ENCODE measurements at regions not wholly inside any gene's neighbourhood (a gene's known extent, or its start where the extent isn't known, plus 50 kb on each side); places are given as distances from the start of the nearest gene placed in this dataset.
A peak's percentile ranks its signal among the peaks of the same experiment; 100 is the strongest.

- intact Hi-C loops (cut with DNase I, micrococcal nuclease) = no loop called here
- DNase-seq (no peak), ATAC-seq (no peak)
Measured at GRCh38 chr3:72153477-72154314, 368.7 kb upstream of the PROK2 start.

DNA sequence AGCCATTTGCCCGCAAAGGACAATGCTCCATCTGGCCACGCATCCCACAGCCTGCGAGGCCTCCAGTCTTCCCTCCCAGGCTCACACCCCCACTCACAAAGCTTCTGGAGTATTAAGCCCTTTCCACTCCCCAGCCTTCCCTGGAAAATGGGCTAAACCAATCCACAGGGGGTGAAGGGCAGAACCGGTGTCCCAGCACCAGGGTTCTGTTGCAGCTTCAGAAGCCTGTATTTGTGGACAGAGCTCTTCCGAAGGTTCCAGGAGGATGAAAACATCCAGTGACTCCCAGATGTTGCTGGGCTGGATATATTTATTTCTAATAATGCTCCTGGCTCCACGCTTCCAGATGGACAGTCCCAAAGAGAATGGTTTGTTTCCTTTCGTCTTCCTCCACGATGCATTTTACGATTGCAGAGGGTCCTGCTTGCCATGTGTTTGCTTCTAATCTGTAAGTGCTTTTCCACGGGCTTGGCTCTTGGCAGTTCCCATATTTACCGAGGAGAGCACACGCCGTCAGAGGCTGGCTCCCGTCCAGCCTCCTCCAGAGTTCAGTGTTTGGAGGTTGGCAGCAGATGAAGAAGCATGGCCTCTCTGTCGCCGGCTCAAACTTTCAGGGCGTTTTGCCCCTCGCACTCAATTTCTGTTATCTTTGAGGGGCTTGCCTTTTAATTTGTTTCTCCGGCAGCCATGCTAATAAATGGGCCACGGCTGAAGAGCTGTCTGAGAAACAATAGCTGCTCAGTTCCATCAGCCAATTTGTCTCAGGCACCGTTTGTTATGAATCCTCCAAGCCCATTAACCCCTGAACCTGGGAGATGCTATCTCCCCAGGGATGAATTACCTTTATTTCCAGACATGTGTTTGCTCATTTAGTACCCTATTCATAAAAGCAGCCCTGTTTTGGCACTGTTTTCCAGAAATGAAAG lies 367.9 kb upstream of the PROK2 start:
- ATAC-seq (peak; percentile 61), DNase-seq (peak; percentile 81 to 83)
- intact Hi-C loops (cut with DNase I, micrococcal nuclease) = no loop called here

DNA sequence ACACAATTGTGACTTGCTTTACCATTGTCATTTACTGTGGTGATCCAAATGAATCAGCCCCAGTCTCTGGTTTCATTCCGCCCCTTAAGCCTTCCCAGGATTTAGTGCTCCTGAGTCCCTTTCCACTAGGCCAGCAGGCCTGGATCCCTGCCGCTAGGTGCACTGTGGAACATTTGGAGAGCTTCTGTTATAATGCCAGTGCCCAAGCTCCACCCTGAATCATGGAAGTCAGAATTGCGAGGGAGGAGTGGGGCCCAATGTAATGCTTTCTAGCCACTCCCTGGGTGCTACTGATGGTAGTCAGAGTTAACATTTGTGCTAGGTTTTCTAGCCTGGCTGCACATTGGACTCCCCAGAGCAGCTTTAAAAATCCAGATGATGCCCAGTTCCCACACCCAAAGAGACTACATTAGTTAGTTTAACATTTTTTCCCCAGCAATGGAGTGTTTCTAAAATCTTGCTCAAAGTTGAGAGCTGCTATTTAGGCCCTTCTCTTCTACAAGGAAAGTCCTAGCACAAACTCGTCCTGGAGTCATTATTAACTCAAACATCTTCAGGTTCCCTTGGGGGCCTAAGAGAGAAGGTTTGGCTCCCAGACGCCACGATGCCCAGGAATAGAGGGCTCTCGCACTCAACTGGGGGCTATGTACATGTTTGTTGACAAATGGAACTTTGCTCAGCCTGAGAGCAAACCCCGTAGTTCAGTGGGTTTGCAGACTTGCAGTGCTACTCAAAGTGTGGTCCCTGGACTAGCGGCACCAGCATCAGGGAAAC lies 366.7 kb upstream of the PROK2 start:
- ATAC-seq (peak; percentile 72), DNase-seq (peak; percentile 56 to 58)
- intact Hi-C loops (cut with DNase I, micrococcal nuclease) = no loop called here

DNA sequence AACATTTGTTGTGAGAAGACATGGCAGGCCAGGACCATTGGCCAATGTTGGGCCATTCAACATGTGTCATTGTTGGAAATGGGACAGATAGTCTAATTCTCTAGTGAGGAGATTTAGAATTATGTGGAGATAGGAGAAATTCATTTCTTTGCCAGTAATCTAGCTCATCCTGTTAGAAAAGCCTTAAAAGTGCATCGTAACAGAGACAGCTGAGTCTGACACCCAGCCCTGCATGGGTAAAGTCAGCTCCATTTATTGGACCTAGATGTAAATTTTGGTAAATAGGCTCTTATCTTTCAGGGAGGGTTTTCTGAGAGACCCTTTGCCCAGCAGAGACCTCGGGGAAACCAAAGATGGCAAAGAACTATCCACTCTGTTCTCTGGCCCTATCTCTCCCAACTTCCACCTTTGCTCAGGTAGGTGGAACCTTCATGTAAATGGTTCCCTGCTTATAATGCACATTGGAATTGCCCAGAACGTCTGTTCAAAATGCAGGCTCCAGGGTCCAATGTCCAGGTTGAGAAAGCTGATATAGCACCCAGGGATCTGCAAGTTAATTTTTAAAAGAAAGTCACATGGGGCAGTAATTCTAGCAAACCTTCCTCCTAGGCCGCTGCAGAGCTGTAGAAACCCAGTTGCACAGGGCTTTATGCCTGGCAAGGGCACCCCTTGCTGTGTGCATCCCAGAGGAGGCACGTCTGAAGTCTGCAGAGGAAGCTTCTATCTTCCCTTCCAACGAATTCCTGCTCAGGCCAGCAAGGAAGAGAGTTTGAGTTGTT lies 365.9 kb upstream of the PROK2 start:
- DNase-seq (peak; percentile 65 to 82), ATAC-seq (peak; percentile 79)
- intact Hi-C loops (cut with DNase I, micrococcal nuclease) = no loop called here

GRCh38 chr3:72149645-72150300 lies 364.8 kb upstream of the PROK2 start:
- intact Hi-C loops (cut with DNase I, micrococcal nuclease) = no loop called here
- ATAC-seq (no peak), DNase-seq (no peak)

- intact Hi-C loops (cut with DNase I, micrococcal nuclease) = no loop called here
- ATAC-seq (no peak), DNase-seq (no peak)
Measured at GRCh38 chr3:72147600-72147999, 362.7 kb upstream of the PROK2 start.

DNA sequence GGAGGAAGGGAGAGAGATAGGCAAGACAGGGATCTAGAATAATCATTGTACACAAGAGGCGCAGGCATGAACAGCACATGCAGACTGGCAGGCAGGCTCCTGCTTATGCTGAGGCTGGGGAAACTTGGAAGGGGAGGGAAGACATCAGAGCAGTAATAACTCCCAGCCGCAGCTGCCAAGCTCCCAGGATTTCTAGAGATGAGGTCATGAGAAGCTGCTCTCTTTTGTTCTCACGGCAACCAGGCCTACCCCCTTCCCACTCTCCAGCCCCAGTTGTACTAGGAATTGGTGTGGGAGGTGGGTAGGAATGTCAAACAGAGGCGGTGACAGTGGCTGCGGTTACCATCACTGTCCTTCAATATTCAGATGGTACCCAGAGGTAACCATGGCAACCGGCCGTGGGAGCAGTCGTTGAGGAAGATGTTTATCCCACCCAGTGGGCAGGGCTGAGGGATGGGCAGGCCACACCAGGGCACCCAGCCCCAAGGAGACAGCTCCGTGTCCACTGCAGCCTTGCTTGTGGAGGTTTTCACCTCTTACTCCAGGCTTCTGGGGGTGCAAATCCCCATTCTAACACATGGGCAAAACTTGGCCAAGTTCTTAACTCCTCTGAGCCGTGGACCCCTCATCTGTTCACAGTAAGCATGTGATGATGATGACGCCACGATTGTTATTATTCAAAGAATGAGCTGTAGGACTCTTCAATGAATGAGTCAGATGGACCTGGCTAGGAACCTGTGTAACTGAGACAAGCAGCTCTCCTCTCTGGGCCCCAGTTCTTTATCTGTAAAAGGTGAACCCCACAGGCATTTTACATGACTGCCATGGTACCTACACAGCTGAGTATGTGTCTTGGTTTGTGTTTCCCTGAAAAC lies 360.8 kb upstream of the PROK2 start:
- intact Hi-C loops (cut with DNase I, micrococcal nuclease) = no loop called here
- DNase-seq = no peak
- ATAC-seq = no peak

DNA sequence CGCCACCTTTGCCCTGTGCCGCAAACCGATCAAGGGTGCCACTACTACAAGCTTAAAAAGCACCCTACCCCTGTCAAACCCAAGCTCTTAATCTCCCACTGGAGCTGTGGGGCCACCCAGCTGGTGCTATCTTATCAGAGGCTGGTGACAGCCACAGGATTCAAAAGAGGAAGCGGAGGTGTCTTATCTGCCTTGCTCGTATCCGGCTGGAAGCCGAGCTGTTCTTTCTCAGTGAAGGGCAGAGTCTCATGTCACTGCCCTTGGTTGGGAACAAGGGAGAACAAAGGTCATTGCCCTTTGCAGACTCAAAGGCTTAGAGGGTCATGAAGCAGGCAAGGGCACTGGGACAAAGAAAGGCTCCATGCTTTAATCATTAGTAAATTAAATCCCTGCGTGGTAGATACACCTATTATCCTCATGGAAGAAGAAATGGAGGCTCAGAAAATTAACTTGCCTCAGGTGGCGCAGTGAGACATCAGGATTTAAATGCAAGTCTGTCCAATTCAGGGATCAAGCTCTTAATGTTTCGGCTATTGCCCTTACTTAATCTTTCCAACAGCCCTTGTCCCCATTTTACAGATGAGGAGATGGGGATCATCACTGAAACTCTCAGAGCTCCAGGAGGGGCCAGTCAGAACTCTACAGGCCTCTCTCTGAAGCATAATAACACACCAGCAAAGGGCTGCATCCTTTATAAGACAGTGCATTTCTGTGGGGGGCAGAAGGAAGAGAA lies 360.0 kb upstream of the PROK2 start:
- DNase-seq (peak in 1 of 2 donors; percentile 33), ATAC-seq (peak; percentile 64)
- intact Hi-C loops (cut with DNase I, micrococcal nuclease) = no loop called here

DNA sequence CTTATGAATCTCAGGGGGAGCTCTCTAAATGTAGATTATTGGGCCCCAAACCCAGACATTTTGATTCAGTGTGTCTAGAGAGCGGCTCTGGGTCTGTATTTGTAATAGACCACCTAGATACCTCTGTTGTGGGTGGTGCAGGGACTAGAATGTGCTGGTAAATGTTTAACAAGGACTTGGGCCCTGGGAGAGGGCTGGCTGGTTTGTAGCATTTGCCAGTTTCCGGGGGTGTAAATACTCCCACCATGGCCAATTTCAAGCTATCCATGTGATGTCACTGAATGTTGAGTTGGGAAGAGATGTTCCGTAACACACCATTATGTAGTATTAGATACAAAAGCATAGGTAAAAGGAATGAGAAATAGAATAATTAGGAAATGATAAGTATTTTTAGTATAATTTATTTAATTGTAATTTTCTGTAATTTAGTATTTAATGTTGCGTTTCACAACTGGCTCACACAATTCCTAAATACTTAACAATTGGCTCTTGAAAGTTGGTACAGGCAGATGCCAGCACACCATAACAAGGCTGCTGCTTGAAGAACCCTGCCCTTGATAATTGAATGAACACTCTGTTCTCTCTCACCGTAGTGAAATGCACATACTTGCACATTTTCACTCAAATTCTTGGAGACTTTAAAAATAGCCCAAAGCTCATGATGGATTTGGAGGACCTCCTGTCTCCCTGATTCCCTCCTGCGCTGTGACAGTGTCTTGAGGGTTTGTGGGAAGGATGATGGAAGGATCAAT lies 359.2 kb upstream of the PROK2 start:
- ATAC-seq = no peak

DNA sequence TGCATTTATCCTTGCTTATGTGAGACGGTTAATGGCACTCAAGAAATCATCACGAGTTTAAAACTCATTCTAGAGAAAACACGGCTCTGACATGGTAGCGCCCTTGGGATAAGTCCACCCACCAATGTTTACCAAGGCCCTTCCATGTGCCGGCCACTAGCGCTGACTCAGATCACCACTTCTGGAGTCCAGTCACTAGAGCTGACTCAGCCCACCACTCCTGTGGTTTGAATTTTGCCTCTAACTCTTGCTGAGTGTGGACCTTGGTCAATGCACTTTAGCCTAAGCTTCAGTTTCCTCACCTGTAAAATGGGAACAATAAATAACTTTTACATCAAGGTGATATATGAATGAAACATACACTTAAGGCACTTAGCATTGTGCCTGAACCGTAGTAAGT lies 358.4 kb upstream of the PROK2 start:
- ATAC-seq (no peak), DNase-seq (no peak)
- intact Hi-C loops (cut with DNase I, micrococcal nuclease) = no loop called here

More for the DNA sequence above, 359.2 kb upstream of the PROK2 start:
- DNase-seq = no peak
- intact Hi-C loops (cut with DNase I, micrococcal nuclease) = no loop called here

GRCh38 chr3:72142028-72142427 lies 357.1 kb upstream of the PROK2 start:
- intact Hi-C loops (cut with DNase I, micrococcal nuclease) = no loop called here
- DNase-seq (no peak), ATAC-seq (no peak)

GRCh38 chr3:72141264-72141663 lies 356.3 kb upstream of the PROK2 start:
- no peak for DNase-seq
- intact Hi-C loops (cut with DNase I, micrococcal nuclease) = no loop called here
- ATAC-seq = no peak

DNA sequence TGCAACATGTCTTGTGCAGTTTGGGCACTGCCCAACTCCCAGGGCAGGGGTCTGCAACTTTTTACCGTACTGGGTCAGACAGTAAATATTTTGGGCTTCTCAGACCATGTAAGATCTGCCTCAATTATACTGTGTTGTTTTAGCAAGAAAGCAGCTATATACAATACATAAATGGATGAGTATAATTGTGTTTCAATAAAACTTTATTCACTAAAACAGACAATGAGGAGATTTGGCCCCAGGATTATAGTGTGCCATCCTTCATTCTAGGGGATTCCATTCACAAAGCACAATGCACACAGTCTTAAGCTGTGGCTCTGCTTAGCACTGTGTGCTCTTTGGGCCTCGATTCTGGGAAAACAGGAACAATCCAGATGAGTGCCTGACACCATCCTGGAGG lies 354.4 kb upstream of the PROK2 start:
- intact Hi-C loops (cut with DNase I, micrococcal nuclease) = no loop called here
- ATAC-seq = no peak
- no peak for DNase-seq

DNA sequence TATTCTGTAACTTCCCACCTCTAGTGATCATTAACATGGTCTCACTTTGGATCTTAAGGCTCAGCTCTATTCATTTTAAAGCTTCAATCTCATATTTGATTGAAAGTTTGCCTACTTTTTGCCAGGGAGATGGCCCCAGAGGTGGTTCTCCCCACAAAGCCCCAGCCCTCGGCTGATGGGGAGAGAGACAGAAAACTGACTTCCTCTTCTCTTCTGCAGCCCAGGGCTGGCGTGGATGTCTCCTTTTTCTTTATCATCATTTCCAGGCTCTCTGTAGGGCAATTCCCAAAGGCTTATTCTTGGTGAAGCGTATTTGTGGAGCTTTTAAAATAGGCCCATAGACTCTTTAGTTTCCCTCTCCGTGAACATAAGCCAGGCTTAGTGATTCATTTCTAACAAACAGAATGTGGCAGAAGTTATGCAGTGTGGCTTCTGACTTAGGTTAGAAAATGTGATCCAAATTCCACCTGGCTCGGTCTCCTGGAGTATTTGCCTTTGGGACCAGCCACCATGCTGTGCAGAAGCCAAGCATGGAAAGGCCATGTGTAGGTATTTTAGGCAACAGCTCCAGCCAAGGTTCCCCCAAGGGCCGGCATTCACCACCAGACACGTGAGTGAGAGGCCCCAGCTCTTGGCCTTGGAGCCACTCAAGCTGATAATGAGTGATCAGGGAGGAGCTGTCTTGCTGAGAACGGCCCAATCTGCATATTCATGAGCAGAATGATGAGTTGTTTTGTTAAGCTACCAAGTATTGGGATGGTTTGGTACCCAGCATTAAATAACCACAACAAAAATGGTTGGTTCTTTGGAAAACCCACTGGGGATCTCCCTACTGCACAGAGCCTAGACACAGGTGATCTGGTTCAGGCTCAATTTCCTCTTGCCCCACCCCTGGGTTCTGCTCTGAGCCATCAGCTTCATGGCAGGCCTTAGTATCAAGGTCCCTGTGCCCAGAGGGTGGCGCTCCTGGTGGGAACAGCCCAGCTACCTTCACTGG lies 353.2 kb upstream of the PROK2 start:
- intact Hi-C loops (cut with DNase I, micrococcal nuclease) = no loop called here
- ATAC-seq (no peak), DNase-seq (no peak)

DNA sequence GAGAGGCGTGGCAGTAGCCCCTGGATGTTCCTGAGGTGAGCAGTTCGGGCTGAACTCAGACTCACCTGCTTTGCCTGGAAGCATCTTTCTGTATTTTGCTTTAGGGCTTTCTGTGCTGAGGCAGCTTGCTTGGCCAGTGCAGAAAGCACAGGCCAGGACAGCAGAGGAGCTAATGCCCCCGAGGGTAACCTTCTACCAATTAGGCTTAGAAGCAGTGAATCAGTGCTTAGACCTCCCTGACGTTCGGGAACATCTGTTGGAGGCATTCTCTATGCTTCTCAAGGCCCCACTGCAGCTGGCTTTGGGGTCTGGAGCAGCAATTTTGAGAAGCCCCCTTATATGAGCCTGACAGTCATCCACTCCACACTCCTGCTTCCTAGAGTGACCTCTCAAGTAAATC lies 350.7 kb upstream of the PROK2 start:
- ATAC-seq (no peak), DNase-seq (no peak)
- intact Hi-C loops (cut with DNase I, micrococcal nuclease) = no loop called here

All from left colon (tissue), 2 donors.